ENCODE measurements at regions not wholly inside any gene's neighbourhood (a gene's known extent, or its start where the extent isn't known, plus 50 kb on each side); places are given as distances from the start of the nearest gene placed in this dataset.

DNA sequence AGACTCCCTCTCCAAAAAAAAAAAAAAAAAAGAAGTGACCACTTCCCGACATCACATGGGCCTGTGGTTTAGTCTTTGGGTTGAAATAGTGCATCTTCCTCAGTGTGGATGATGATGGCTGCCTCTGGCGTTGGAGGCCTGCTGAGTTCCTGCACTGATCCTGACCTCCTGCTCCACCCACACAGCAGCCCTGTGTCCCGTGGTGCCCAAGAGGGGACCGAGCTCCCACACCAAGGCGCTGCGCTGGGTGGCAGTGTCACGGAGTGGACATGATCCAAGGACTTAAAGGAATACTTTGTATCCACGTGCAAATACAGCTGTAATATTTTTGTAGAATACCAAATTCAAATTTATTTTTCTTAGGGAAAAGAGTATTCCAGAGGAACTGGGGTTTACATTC is 109.2 kb upstream of the PHACTR3 start:
- no peak for TF ChIP-seq EZH2 (IDR thresholded peaks at IDR 0.05; ENCODE audit: borderline replicate concordance, low read depth, low read length, severe bottlenecking)
- TF ChIP-seq, protein P1, sequence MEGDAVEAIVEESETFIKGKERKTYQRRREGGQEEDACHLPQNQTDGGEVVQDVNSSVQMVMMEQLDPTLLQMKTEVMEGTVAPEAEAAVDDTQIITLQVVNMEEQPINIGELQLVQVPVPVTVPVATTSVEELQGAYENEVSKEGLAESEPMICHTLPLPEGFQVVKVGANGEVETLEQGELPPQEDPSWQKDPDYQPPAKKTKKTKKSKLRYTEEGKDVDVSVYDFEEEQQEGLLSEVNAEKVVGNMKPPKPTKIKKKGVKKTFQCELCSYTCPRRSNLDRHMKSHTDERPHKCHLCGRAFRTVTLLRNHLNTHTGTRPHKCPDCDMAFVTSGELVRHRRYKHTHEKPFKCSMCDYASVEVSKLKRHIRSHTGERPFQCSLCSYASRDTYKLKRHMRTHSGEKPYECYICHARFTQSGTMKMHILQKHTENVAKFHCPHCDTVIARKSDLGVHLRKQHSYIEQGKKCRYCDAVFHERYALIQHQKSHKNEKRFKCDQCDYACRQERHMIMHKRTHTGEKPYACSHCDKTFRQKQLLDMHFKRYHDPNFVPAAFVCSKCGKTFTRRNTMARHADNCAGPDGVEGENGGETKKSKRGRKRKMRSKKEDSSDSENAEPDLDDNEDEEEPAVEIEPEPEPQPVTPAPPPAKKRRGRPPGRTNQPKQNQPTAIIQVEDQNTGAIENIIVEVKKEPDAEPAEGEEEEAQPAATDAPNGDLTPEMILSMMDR (IDR thresholded peaks at IDR 0.05; ENCODE audit: extremely low read depth in 1 of 2, insufficient read depth in 1 of 2, low read depth in 1 of 2, low read length in 2 of 2): no peak
- no peak for TF ChIP-seq FOS (IDR thresholded peaks at IDR 0.05; ENCODE audit: borderline replicate concordance, insufficient read depth, low read length)
- no peak for TF ChIP-seq POLR2A (IDR thresholded peaks at IDR 0.05; ENCODE audit: low read depth, low read length)

All from endothelial cell of umbilical vein (primary cell).